ENCODE measurements at regions not wholly inside any gene's neighbourhood (a gene's known extent, or its start where the extent isn't known, plus 50 kb on each side); places are given as distances from the start of the nearest gene placed in this dataset.

DNA sequence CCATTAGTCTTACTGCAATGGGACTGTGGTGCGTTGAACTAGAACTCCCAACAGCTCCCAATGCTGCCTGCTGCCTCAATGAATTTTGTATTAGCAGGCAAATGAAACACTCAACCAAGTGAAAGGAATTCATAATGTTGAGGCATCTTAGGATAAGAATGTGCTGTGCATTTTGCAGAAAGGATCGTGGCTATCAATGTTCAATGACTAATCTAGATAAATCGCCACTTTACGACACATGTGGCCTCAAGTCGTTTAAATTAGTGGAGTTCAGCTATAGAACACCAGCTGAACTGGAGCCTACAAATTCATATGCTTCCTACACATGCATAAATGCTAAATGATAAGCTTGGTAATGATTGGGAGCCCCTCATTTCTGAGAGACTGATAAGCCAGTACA, 318.4 kb downstream of the PSAT1 start:
- TF ChIP-seq, protein P1, sequence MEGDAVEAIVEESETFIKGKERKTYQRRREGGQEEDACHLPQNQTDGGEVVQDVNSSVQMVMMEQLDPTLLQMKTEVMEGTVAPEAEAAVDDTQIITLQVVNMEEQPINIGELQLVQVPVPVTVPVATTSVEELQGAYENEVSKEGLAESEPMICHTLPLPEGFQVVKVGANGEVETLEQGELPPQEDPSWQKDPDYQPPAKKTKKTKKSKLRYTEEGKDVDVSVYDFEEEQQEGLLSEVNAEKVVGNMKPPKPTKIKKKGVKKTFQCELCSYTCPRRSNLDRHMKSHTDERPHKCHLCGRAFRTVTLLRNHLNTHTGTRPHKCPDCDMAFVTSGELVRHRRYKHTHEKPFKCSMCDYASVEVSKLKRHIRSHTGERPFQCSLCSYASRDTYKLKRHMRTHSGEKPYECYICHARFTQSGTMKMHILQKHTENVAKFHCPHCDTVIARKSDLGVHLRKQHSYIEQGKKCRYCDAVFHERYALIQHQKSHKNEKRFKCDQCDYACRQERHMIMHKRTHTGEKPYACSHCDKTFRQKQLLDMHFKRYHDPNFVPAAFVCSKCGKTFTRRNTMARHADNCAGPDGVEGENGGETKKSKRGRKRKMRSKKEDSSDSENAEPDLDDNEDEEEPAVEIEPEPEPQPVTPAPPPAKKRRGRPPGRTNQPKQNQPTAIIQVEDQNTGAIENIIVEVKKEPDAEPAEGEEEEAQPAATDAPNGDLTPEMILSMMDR (IDR thresholded peaks at IDR 0.05; ENCODE audit: low read depth, low read length) = no peak
- no peak overlapping the region for H3K4me3 ChIP-seq (ENCODE audit: low read depth, low read length)

DNA sequence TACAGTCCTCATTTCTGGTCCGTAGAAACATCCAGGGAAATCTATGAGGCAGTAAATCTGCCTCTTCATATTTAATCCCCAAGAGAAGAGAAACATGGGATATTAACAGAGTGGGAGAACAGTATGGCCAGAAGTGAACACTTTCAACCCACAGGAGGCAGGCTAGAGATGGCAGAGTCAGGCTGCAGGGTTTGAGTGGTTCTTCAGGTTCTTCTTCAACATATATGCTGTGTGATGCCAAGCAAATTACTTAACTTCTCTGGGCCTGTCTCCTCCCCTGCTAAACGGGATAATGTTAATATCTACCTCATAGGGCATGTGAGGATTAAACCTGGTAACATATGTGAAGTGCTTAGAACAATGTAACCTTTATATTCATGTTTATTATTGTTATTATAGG, 321.8 kb downstream of the PSAT1 start:
- TF ChIP-seq, protein P1 (IDR thresholded peaks at IDR 0.05; ENCODE audit: low read depth, low read length) = no peak
- H3K4me3 ChIP-seq (ENCODE audit: low read depth, low read length) = no peak overlapping the region

DNA sequence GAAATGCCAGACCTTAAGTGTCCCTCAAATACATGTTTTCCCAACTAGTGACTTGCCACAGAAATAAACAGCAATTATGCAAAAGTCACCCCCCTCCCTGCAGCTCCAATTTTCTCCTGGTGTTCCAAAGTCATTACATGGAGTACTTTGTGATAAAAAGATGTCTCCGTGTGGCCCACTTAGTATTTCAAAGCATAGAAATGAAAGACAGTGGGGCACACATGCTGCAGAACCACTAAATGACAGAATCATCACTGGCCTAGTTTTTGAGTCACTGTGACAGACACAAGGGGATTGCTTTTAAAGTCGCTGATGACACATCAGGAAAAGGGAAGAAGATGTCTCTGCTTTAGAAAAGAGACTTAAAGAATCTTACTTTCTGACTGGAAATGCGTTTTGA, 323.4 kb downstream of the PSAT1 start:
- no peak overlapping the region for H3K4me3 ChIP-seq (ENCODE audit: low read depth, low read length)
- TF ChIP-seq, protein P1 (IDR thresholded peaks at IDR 0.05; ENCODE audit: low read depth, low read length) = no peak

DNA sequence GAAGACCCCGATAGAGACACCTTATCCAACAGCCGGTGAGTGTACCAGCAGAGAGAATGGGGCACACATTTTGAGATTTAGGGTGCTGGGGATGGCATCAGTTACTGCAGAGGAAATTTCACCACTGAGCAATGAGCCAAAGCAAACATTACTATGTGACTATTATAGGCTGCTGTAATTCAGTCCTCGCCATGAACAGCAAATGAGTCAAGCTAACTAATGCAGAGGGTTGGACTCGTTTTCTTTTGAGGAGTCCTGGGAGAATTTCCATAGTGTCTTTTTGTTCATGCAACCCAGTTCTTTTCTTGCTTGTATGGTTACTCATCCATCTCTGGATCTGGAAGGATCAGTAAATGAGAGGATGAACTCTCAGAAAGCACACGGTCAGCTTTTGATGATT, 323.8 kb downstream of the PSAT1 start:
- H3K4me3 ChIP-seq (ENCODE audit: low read depth, low read length) = no peak overlapping the region
- TF ChIP-seq, protein P1 (IDR thresholded peaks at IDR 0.05; ENCODE audit: low read depth, low read length) = no peak

DNA sequence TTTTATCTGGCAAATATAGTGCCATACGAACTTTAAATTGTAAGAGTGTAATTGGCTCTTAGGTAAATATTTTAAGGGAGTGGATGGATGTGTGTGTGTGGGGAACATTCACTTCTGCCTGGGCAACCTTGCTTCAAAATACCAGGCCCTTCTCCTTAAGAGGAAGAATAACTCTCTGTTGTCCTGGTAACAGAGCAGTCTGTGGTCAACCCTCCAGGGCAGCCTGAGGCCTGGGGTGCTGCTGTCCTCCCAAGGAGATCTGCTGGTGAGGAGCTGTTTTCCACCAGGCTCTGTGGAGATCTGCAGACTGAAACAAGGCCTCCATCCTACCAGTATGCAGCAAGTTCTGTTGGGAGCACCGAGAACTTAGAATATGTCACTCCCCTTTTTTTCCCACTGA, 325.2 kb downstream of the PSAT1 start:
- TF ChIP-seq, protein P1 (IDR thresholded peaks at IDR 0.05; ENCODE audit: low read depth, low read length) = no peak

DNA sequence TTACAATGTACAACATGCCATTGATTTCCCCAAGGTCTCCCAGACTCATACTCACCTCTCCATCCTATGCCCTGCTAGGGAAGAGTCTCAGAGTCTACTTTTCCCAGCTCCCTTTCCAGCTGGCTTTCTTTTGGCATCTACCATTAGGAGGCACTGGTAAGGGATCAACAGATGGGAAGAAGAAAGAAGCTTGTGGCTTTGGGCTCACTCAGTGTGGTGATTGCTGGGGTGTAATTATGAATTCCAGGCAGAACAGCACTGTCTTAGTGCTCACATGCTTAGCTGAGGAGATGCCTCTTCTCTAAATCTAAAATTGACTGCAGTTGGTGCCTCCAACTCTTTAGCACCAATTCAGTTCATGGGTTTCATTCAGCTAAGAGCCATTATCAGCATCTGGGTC, 330.0 kb downstream of the PSAT1 start:
- no peak overlapping the region for H3K4me3 ChIP-seq (ENCODE audit: low read depth, low read length)
- TF ChIP-seq, protein P1 (IDR thresholded peaks at IDR 0.05; ENCODE audit: low read depth, low read length) = no peak

More for the DNA sequence above, 325.2 kb downstream of the PSAT1 start:
- no peak overlapping the region for H3K4me3 ChIP-seq (ENCODE audit: low read depth, low read length)

DNA sequence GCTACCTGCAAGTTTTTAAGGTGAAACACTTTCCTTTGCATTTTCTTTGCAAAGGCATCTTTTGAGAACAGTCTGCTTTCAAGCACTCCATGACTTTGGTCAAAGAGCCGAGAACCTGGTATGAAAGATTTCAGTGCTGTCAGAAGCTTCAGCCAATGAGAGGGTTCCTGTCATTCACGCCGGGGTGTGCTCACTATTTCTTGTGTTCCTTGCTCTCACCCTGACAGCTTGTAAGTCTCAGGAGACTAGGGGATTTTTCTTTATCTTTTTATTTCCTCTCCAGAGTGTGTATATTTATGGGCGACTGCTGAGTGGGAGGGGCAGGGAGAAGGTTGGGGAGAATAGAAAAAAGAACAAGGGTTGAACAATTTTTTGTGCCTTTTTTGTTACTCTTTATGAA, 334.0 kb downstream of the PSAT1 start:
- TF ChIP-seq, protein P1 (IDR thresholded peaks at IDR 0.05; ENCODE audit: low read depth, low read length) = no peak
- no peak overlapping the region for H3K4me3 ChIP-seq (ENCODE audit: low read depth, low read length)
